NCI-H510A treated with DMSO at 0.1 percent for 48 hours (cell line): ENCODE measurements at regions not wholly inside any gene's neighbourhood (a gene's known extent, or its start where the extent isn't known, plus 50 kb on each side); places are given as distances from the start of the nearest gene placed in this dataset.

Experiments
- DNase-seq: peaks from one replicate; lab custom pipeline; 2025; lab: John Stamatoyannopoulos, UW

- DNase-seq: no peak
Observed at GRCh38 chr13:109884462-109884861, 98.1 kb upstream of the IRS2 start.

- peak; percentile 53 for DNase-seq
Observed at GRCh38 chr13:109883181-109884180, 97.1 kb upstream of the IRS2 start.

GRCh38 chr13:109881961-109882558, 95.7 kb upstream of the IRS2 start:
- DNase-seq: no peak

- no peak for DNase-seq
Observed at GRCh38 chr13:109881347-109881725, 95.0 kb upstream of the IRS2 start.

GRCh38 chr13:109880371-109881346, 94.3 kb upstream of the IRS2 start:
- no peak for DNase-seq

- DNase-seq: no peak
Observed at GRCh38 chr13:109879338-109879737, 93.0 kb upstream of the IRS2 start.

- no peak for DNase-seq
Observed at GRCh38 chr13:109877809-109878208, 91.4 kb upstream of the IRS2 start.

GRCh38 chr13:109875746-109876145, 89.4 kb upstream of the IRS2 start:
- no peak for DNase-seq

- no peak for DNase-seq
Observed at GRCh38 chr13:109874484-109875454, 88.4 kb upstream of the IRS2 start.

GRCh38 chr13:109873351-109874123, 87.2 kb upstream of the IRS2 start:
- no peak for DNase-seq

GRCh38 chr13:109872864-109873263, 86.5 kb upstream of the IRS2 start:
- DNase-seq: no peak

- no peak for DNase-seq
Observed at GRCh38 chr13:109870696-109871370, 84.5 kb upstream of the IRS2 start.

- DNase-seq: no peak
Observed at GRCh38 chr13:109870274-109870673, 83.9 kb upstream of the IRS2 start.

GRCh38 chr13:109869312-109870237, 83.2 kb upstream of the IRS2 start:
- DNase-seq: peak; percentile 21

- no peak for DNase-seq
Observed at GRCh38 chr13:109868578-109869311, 82.4 kb upstream of the IRS2 start.

GRCh38 chr13:109867766-109868165, 81.4 kb upstream of the IRS2 start:
- DNase-seq: no peak

- no peak for DNase-seq
Observed at GRCh38 chr13:109862627-109863026, 76.2 kb upstream of the IRS2 start.

GRCh38 chr13:109859898-109860297, 73.5 kb upstream of the IRS2 start:
- no peak for DNase-seq
